Liver (tissue), 8 donors: ENCODE measurements at regions not wholly inside any gene's neighbourhood (a gene's known extent, or its start where the extent isn't known, plus 50 kb on each side); places are given as distances from the start of the nearest gene placed in this dataset.

ENCODE experiments used
- DNase-seq: peaks from one replicate; pipeline ENCODE4 v3.0.0-alpha.2; 2017; ENCODE audit warnings: low spot score
- H3K27ac ChIP-seq, 2 donors: one replicate each; pipeline ENCODE4 v1.7.0; 2013; ENCODE audit warnings: inconsistent platforms in 2 of 2, low read length in 2 of 2, control low read depth in 1 of 2, low read depth in 1 of 2, mild to moderate bottlenecking in 1 of 2
- H3K27me3 ChIP-seq, 4 donors: one replicate each; pipeline versions ENCODE4 v1.6.1 to v1.7.0; 2013; ENCODE audit warnings: low read length in 3 of 4, inconsistent platforms in 1 of 4, mild to moderate bottlenecking in 1 of 4, moderate library complexity in 1 of 4; ENCODE audit not compliant: control insufficient read depth in 4 of 4, insufficient read depth in 4 of 4
- H3K36me3 ChIP-seq, 4 donors: one replicate each; pipeline versions ENCODE4 v1.6.1 to v1.7.0; 2013; ENCODE audit warnings: low read length in 3 of 4, mild to moderate bottlenecking in 3 of 4, low read depth in 1 of 4, moderate library complexity in 1 of 4; ENCODE audit not compliant: control insufficient read depth in 4 of 4, insufficient read depth in 3 of 4
- H3K4me1 ChIP-seq, 4 donors: one replicate each; pipeline versions ENCODE4 v1.6.1 to v1.7.0; 2013; ENCODE audit warnings: low read length in 3 of 4, mild to moderate bottlenecking in 3 of 4, moderate library complexity in 1 of 4; ENCODE audit not compliant: control insufficient read depth in 4 of 4, insufficient read depth in 4 of 4
- H3K4me3 ChIP-seq, 3 donors: one replicate each; pipeline versions ENCODE4 v1.6.1 to v1.7.0; 2013; ENCODE audit warnings: low read length in 3 of 3, control low read depth in 1 of 3, low read depth in 1 of 3, mild to moderate bottlenecking in 1 of 3
- H3K9ac ChIP-seq, 2 donors: one replicate each; pipeline ENCODE4 v1.7.0; 2013; ENCODE audit warnings: low read length in 2 of 2, mild to moderate bottlenecking in 2 of 2, moderate library complexity in 2 of 2, control low read depth in 1 of 2, low read depth in 1 of 2
- H3K9me3 ChIP-seq, 4 donors: one replicate each; pipeline versions ENCODE4 v1.6.1 to v1.7.0; 2013; ENCODE audit warnings: low read length in 3 of 4; ENCODE audit not compliant: control insufficient read depth in 4 of 4
- ATF3 ChIP-seq: IDR thresholded peaks from 2 replicates; pipeline ENCODE4 v1.6.1; 2016; ENCODE audit warnings: antibody characterized with exemption
- CTCF ChIP-seq: fragments of 150-350 bp; IDR thresholded peaks from 2 replicates; pipeline ENCODE4 v1.5.1; 2017; ENCODE audit warnings: improper control_type of control experiment, low read depth, low read length; ENCODE audit not compliant: missing input control
- EGR1 ChIP-seq, 2 donors: IDR thresholded peaks; 2 replicates each; pipeline ENCODE4 v1.6.1; 2016 to 2018; ENCODE audit warnings: antibody characterized with exemption in 2 of 2, low read depth in 2 of 2
- FOXA1 ChIP-seq: IDR thresholded peaks from 2 replicates; pipeline ENCODE4 v1.6.1; 2016; ENCODE audit warnings: antibody characterized with exemption
- FOXA2 ChIP-seq: IDR thresholded peaks from 2 replicates; pipeline ENCODE4 v1.6.1; 2016; ENCODE audit warnings: antibody characterized with exemption
- GABPA ChIP-seq, 2 donors: IDR thresholded peaks in 1 of 2; conservative IDR thresholded peaks in 1 of 2; 2 replicates each; pipeline ENCODE4 v1.6.1; 2016; ENCODE audit warnings: antibody characterized with exemption in 2 of 2, mild to moderate bottlenecking in 1 of 2, moderate library complexity in 1 of 2
- HNF4A ChIP-seq, 2 donors: conservative IDR thresholded peaks; 2 replicates each; pipeline ENCODE4 v1.6.1; 2016; ENCODE audit warnings: antibody characterized with exemption in 2 of 2, mild to moderate bottlenecking in 2 of 2
- HNF4G ChIP-seq: IDR thresholded peaks from 2 replicates; pipeline ENCODE4 v1.6.1; 2016; ENCODE audit warnings: antibody characterized with exemption
- JUND ChIP-seq, 2 donors: IDR thresholded peaks; 2 replicates each; pipeline ENCODE4 v1.6.1; 2016; ENCODE audit warnings: antibody characterized with exemption in 2 of 2
- MAX ChIP-seq: IDR thresholded peaks from 2 replicates; pipeline ENCODE4 v1.6.1; 2016; ENCODE audit warnings: antibody characterized with exemption
- NR2F2 ChIP-seq: IDR thresholded peaks from 2 replicates; pipeline ENCODE4 v1.6.1; 2016; ENCODE audit warnings: antibody characterized with exemption
- RAD21 ChIP-seq, 2 donors: IDR thresholded peaks; 2 replicates each; pipeline ENCODE4 v1.6.1; 2016; ENCODE audit warnings: antibody characterized with exemption in 2 of 2, mild to moderate bottlenecking in 2 of 2
- REST ChIP-seq: IDR thresholded peaks from 2 replicates; pipeline ENCODE4 v1.6.1; 2016; ENCODE audit warnings: antibody characterized with exemption, mild to moderate bottlenecking
- RXRA ChIP-seq, 2 donors: IDR thresholded peaks; 2 replicates each; pipeline ENCODE4 v1.6.1; 2017 to 2018; ENCODE audit warnings: antibody characterized with exemption in 2 of 2, mild to moderate bottlenecking in 1 of 2
- SP1 ChIP-seq: IDR thresholded peaks from 2 replicates; pipeline ENCODE4 v1.6.1; 2018; ENCODE audit warnings: antibody characterized with exemption, mild to moderate bottlenecking
- TAF1 ChIP-seq: conservative IDR thresholded peaks from 2 replicates; pipeline ENCODE4 v1.6.1; 2016; ENCODE audit warnings: antibody characterized with exemption, mild to moderate bottlenecking
- YY1 ChIP-seq: IDR thresholded peaks from 2 replicates; pipeline ENCODE4 v1.6.1; 2016; ENCODE audit warnings: antibody characterized with exemption, mild to moderate bottlenecking
- WGBS: extraction: QIAGEN DNeasy Blood & Tissue Kit; methylation state at CpG from one replicate; pipeline ENCODE4 v1.1.7; 2013; 5-methylcytosine and 5-hydroxymethylcytosine counted together
- TF ChIP-seq, protein P1 (sequence below): IDR thresholded peaks from 2 replicates; pipeline ENCODE4 v1.6.1; 2016; ENCODE audit warnings: antibody characterized with exemption
- donor health status: healthy.
- donor health status: healthy.
- donor health status: healthy.
- donor health status: healthy.
- donor health status: healthy.

- DNase-seq: no peak
- Histone ChIP-seq H3K27ac (no peak overlapping the region), H3K9me3 (no peaks in the 10 kb centered on the region), H3K9ac (no peak overlapping the region), H3K27me3 (peaks cover 0 to 9% (median 1%) of the 10 kb centered on the region in 4 donors), H3K4me3 (no peak overlapping the region), H3K4me1 (no peaks in the 10 kb centered on the region), H3K36me3 (no peaks in the 10 kb centered on the region)
- 91% methylated on average over 2 of the region's 2 CpGs for WGBS
- TF ChIP-seq, protein P1, sequence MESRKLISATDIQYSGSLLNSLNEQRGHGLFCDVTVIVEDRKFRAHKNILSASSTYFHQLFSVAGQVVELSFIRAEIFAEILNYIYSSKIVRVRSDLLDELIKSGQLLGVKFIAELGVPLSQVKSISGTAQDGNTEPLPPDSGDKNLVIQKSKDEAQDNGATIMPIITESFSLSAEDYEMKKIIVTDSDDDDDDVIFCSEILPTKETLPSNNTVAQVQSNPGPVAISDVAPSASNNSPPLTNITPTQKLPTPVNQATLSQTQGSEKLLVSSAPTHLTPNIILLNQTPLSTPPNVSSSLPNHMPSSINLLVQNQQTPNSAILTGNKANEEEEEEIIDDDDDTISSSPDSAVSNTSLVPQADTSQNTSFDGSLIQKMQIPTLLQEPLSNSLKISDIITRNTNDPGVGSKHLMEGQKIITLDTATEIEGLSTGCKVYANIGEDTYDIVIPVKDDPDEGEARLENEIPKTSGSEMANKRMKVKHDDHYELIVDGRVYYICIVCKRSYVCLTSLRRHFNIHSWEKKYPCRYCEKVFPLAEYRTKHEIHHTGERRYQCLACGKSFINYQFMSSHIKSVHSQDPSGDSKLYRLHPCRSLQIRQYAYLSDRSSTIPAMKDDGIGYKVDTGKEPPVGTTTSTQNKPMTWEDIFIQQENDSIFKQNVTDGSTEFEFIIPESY: no peak
- no peak for TF ChIP-seq NR2F2
- TF ChIP-seq YY1: no peak
- no peak for TF ChIP-seq EGR1 (IDR thresholded peaks at IDR 0.05; ENCODE audit: low read depth in 2 of 2)
- TF ChIP-seq TAF1: no peak
- no peak for TF ChIP-seq GABPA (IDR thresholded peaks at IDR 0.05 in 1 of 2, conservative IDR thresholded peaks at IDR 0.05 in 1 of 2)
- no peak for TF ChIP-seq SP1
- no peak for TF ChIP-seq FOXA1
- no peak for TF ChIP-seq RAD21 (IDR thresholded peaks at IDR 0.05)
- no peak for TF ChIP-seq FOXA2
- no peak for TF ChIP-seq HNF4G
- no peak for TF ChIP-seq HNF4A (conservative IDR thresholded peaks at IDR 0.05)
Measured at GRCh38 chr10:78806681-78807221, 262.0 kb upstream of the ZMIZ1 start.

DNA sequence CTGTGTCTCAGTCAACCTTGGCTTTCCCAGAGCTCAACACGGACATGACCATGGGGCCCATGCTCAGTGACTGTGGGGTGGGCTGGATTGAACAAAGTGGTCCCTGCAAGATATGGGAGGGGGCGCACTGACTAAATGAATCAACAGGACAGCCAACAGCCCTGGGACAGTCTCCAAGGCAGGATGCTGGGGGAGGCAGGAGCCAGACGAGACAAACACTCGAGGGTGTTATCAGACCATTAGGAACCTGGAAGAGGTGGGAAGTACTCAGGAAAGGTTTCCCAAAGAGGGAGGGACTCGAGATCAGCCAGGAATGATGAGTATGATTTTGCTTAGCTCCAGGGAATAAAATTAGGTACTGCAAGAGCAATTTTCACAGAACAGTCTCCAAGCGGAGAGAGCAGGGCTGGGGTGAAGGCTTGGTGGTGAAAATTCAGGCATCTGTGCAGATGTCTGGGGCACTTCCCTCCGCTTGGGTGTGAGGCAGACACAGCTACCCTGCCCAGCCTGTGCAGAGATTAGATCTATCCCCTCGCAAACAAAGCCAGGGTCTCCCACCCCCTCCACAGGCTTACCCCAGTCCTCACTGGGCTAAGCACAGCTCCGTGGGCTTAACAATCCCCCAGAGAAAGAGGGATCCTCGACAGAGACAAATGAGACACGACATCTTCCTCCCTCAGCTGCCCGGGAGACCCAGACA is 261.1 kb upstream of the ZMIZ1 start:
- H3K36me3 ChIP-seq: no peaks in the 10 kb centered on the region
- H3K9ac ChIP-seq: no peak overlapping the region
- no peak for TF ChIP-seq SP1
- TF ChIP-seq MAX: no peak
- no peak for TF ChIP-seq RXRA (IDR thresholded peaks at IDR 0.05)
- no peak for TF ChIP-seq FOXA2
- TF ChIP-seq HNF4G: no peak
- TF ChIP-seq NR2F2: no peak
- TF ChIP-seq HNF4A (conservative IDR thresholded peaks at IDR 0.05): no peak
- TF ChIP-seq RAD21 (IDR thresholded peaks at IDR 0.05): no peak
- no peak for TF ChIP-seq JUND (IDR thresholded peaks at IDR 0.05)
- no peak for TF ChIP-seq TAF1
- TF ChIP-seq EGR1 (IDR thresholded peaks at IDR 0.05; ENCODE audit: low read depth in 2 of 2): no peak
- TF ChIP-seq YY1: no peak
- TF ChIP-seq FOXA1: no peak
- TF ChIP-seq, protein P1: no peak
- no peak for TF ChIP-seq ATF3
- TF ChIP-seq CTCF: no peak
- no peak for TF ChIP-seq REST
- TF ChIP-seq GABPA (IDR thresholded peaks at IDR 0.05 in 1 of 2, conservative IDR thresholded peaks at IDR 0.05 in 1 of 2): no peak
- DNase-seq: no peak
- WGBS: 86% methylated on average over 12 of the region's 12 CpGs
- H3K27me3 ChIP-seq: peaks cover 0 to 9% (median 1%) of the 10 kb centered on the region in 4 donors
- no peak overlapping the region for H3K4me3 ChIP-seq
- H3K4me1 ChIP-seq: no peaks in the 10 kb centered on the region
- H3K27ac ChIP-seq: no peak overlapping the region
- peaks cover 0 to 3% (median 0%) of the 10 kb centered on the region in 4 donors for H3K9me3 ChIP-seq
